Stimulated activated CD8-positive, alpha-beta memory T cell treated with anti-CD3 and anti-CD28 coated beads, Interleukin-12 subunit alpha, Interleukin-12 subunit beta, amount 100 ng/mL, for 24 hours (primary cell): ENCODE measurements at regions not wholly inside any gene's neighbourhood (a gene's known extent, or its start where the extent isn't known, plus 50 kb on each side); places are given as distances from the start of the nearest gene placed in this dataset.

Experiments used
- DNase-seq: peaks from one replicate; pipeline ENCODE4 v3.0.0-alpha.2; 2020; ENCODE audit errors: extremely low read depth

DNA sequence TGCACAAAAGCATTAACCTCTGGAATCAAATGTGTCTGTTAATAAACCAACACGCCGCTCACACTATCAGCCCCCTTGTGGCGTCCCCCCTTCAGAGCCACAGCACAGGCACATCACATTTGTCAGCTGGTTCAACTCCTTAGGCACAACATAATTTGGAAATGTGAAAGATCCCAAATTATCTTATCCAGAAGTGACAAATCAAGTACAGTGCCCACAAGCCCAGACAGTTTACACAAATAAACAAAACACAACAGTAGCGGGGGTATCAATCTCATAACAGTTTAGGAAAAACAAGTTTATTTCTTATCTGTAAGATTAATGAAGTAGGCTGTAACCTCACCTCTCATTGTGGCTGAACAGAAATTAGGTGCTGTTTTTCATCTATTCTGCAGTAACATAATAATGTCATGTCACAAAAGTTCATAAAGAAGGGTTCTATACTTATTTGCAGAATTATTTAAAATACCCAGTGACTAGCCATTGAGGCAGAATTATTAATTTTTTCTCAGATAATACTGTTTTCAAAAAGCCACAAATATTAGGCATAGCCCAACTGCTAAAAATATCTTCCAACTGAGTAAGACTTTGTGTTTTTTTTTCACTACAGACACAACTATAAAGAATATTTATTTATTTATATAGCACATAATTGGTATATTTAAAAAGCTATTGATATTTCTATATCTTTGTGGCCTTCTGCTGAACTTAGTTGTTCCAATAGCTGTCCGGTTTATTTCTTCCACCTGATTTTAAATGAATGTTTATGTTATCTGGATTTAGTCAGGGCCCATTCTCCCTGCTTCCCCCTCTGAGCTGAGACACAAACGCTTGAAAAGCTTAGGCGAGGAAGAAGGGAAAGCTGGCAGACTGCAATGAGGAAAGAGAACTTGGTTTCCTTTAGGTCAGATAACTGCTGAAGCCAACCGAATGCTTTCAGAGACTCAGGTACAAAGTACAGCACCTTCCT, 214.7 kb downstream of the QDPR start:
- DNase-seq, result no peak

DNA sequence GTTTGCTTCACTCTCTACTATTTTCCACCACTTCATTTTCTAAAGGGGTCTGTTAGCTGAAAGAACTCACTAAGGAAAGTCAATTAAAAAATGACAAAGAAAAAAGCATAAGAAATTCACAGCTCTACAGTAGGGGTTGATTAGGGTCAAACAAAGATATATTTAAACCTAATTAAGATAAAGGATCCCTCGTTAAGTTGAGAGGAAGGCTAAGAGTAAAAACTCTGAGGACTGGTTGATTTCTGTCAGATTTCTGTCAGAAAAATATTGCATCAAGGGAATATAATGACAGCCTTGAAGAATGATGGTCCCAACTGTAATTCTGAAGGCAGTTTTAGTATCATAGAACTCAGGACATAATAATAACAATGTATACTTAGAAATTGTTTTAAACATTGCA, 218.0 kb downstream of the QDPR start:
- DNase-seq, result no peak

DNA sequence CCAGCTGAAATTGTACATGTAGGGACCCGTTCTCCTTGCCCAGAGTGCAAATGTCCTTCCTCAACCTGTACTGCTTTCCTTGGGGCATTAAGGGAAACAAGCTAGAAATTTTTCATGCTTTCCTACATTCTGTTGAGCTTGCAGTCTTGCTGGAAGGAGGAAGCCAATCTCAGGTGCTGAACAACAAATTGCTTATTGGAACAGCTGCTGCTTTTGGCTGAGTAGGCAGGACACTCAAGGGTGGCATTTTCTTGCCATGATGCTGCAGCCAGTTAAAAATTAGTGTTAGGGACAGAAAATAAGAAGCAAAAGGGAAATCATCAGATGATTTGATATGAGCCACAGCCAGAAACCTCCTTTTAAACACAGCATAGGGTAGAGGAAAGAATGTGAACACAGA, 223.7 kb downstream of the QDPR start:
- DNase-seq, result no peak

DNA sequence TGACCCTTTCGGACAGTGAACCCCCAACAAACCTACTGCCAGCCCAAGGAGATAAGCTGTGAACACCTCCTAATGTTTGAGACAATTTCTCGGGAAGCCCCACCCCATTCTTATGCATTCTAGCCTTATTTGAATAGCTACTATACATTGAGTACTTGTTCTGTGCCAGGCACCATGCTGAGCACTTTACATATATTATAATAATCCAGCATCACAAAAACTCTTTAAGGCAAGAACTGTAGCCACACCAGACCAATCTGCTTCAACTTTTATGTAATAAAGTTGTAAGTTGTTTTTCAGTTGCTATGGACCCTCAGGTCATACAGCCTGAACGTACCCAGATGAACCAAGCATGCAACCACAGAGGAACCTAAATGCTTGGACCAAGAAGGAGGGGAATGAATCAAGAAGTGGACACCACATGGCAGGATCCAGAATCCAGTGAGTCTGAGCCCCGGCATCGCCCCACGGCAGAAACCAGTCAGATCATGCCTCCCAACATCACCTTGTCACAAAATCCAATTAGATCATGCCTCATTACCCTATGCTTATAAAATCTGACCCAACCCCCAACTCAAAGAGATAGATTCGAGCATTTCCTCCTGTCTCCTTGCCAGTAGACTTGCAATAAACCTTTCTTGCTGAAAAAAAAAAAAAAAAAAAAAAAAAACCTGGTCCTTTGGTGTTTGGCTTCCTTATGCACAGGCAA, 225.0 kb downstream of the QDPR start:
- no peak for DNase-seq

DNA sequence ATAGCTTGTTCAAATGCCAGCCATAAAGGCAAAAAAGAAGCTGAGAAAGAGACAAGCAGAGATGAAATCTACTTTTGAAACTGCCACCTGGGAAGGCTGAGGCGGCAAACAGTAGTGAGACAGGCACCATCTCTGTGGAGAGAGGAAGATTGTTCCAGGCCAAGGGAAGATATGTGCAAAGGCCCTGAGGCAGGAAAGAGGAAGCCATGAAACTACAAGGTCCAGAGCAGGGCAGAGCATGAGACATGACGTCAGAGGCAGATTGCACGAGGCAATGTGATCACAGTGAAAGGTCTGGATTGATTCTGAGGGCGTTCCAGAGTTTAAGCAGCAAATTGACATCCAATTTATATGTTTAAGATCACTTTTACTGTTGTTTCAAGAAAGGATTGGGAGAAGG, 226.1 kb downstream of the QDPR start:
- DNase-seq, result no peak

DNA sequence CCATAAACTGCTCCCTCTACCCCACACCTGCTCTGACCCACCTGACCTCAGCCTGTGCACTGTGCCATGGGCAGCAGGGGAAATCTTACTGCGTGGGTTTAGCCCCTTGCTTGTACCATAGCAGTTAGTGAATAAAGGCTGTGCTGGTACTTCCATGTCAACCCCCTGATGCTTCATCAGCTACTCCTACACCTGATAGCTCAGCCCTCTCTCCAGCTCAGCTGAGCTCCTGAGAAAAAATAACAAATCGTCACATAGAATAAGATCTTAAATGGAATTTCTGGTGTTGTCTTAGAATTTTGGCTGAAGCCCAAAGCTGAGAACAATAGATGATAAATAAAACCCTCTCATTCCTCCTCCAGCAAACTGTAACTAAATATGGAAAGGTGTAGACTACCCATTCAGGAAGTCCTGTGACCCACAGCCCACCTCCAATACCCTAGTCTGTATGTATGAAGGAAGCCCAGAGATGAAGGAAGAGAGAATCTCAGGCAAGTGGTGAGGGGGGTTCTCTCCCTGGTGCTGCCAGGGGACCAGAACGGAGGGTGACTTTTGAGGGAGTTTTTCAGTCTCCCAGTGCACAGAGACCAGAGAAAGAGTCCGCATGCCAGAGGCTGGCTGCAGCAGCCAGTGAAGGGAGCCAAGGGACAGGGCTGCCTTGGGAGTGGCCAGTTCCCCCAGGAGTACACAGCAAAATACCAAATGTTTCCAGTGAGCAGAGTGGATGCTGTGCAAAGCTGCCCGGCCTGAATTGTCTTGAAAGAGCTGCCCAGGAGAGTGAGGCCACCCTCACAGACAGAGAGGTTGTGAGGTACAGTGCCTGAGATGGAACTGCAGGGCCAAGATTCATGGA, 227.3 kb downstream of the QDPR start:
- no peak for DNase-seq

DNA sequence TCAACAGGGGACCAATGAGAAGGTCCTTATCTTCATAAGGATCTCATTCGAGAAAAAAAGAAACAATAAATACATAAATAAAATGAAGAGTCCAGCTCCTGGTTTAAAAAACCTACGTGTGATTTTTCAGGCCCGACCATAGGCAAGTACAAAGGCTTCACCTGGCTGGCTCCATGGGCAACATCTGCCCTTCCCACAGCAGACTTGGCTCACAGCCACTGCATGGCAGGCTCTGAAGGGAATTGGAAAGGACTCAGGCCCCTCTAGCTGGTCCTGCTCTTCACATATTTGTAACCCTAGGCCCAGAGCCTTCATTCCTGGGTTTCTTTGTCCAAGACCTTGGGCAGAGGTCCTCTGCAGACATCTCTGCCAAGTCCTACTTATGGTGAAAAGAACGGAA, 228.1 kb downstream of the QDPR start:
- no peak for DNase-seq

DNA sequence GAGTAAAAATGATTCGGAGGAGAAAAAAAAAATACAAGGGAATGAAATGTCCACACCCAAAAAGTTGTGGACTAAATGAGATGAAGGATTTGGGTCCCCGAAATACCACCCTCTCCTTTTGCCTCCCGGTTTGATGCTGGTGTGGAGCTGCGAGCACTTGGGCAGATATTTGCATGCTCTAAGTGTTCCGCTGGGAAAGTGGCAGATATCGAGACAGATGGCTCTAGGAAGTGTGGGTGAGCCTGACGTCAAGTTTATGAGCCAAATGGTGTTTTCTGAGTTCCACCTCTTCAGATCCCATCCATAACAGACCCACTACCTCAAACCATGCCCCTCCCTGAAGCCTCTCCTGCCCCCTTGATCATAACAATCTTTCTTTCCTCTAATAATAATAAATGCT, 228.6 kb downstream of the QDPR start:
- no peak for DNase-seq

DNA sequence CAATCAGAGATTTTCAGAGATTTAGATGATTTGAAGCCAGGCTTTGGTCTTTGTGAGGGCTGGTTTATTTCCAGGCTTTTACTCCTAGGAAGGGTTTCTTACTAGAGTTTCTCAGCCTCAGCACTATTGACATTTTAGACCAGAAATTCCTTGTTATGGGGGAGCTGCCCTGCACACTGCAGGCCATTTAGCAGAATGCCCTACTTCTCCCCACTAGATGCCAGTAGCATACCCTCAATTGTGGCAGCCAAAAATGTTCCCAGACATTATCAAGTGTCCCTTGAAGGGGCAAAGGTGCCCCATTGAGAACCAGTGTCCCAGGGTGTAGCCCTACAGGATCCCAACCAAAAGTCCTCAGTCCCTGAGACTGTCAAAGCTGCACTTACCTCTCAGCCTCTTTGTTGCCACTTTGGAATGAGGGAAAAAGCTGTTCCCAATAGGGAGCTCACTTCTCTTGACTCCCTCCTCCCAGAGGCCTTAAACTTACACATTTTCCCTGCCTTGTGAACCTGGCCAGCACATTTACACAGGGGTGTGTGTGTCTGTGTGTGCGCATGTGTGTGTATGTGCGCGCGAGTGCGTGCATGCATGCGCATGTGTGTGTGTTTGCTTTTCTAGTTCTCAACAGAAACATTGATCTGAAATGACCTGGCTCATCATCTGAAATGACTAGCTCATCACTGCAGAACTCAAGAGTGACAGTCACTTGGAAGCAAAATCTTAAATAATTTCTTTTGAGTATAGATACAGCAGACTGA, 231.4 kb downstream of the QDPR start:
- DNase-seq, result no peak

DNA sequence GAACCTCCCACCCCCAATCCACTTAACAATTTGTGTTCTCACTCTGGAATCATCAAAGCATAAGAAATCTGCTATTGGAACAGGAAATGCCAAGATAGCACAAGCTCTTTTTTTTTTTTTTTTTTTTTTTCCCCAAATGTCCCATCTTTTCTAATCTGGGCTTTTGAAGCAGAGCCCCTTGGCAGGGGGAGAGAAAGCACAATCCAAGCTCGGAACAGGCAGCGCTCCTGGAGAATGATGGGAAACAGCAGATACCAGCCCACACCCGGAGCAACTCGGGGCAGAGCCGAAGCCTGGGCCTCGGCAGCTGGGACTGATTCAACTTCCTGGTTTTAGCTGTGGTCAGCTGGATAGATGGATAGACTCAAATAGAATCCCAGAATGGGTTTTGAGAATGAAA, 235.1 kb downstream of the QDPR start:
- DNase-seq, result no peak

DNA sequence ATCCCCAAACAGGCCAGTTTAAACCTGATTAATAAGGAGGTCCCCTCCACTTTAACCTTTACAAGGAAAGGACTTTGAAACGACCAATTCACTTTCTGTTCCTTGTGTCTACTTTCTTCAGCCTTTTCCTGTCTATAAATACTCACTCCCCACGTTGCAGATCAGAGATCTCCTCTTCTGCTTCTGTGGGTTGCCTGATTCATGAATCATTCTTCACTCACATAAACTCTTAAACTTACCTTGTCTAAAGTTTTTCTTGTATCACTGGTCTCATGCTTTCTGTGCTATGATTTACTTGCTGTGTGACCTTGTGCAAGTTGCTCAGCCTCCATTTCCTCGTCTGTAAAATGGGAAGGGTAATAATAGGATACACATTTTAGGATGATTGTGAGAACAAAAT, 236.1 kb downstream of the QDPR start:
- no peak for DNase-seq

DNA sequence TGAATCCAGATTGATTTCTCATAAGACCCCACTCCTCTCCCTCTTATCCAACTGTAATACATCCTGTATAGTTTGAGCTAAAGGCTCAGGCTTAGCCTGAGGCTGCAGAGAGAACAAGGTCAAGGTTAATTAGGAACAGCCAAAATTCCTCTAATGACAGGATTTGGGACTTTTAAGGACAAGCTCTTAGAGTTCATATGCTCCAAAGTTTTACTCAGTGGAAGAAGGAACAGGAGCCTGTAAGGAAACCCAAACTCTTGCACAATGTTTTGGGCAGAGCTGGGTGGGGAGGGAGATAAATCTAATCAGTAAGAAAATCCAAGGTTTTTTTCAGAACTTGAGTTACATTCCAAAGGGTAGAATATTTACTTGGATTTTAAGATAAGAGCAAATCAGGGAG, 238.8 kb downstream of the QDPR start:
- no peak for DNase-seq

DNA sequence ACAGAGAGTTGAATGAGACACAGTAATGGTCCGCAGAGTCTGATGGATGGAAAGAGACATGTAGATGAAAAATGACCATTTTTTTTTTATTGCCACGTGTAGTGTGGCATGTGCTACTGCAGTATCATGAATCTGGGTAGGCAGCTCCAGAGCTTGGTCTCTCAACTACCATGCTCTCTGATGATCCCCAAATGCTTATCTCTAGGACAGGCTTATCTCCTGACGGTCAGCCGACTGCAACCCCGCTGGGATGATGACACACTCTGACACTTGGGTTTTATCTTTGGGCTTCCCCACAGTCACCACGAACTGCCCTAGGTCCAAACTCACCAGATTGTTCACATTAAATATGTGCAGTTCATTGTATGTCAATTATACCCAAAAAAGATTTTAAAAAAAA, 239.7 kb downstream of the QDPR start:
- no peak for DNase-seq

DNA sequence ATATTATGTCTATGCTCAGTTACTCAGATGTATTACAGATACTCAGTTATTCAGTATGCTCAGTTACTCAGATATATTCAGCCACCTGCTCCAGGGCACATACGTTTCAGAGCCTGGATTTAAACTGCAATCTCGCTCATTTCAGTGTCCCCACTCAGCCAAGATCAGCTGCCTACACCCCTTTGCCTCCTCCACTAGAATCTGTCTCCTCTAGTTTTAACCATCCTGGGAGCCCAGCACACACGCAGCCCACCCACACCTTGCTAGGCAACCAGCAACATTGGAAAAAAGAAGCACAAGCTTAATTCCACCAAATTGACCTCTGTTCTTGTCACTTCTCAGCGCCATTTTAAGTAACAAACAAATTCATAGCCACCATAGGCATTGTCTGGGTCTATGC, 246.2 kb downstream of the QDPR start:
- no peak for DNase-seq

DNA sequence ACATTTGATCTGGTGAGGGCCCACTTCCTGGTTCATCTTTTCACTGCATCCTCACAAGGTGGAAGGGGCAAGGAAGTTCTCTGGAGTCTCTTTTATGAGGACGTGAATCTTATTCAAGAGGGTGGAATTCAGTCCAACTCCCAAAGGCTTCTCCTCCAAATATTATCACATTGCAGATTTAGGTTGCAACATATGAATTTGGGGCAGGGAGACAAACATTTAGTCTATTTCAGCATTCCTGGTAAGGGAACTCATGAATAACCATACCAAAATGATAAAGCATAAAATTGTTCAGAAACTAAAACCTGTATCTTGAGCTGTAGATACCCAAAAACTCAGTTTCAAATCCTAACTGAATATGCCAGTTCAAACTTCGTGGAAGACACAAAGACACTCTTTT, 246.8 kb downstream of the QDPR start:
- no peak for DNase-seq

DNA sequence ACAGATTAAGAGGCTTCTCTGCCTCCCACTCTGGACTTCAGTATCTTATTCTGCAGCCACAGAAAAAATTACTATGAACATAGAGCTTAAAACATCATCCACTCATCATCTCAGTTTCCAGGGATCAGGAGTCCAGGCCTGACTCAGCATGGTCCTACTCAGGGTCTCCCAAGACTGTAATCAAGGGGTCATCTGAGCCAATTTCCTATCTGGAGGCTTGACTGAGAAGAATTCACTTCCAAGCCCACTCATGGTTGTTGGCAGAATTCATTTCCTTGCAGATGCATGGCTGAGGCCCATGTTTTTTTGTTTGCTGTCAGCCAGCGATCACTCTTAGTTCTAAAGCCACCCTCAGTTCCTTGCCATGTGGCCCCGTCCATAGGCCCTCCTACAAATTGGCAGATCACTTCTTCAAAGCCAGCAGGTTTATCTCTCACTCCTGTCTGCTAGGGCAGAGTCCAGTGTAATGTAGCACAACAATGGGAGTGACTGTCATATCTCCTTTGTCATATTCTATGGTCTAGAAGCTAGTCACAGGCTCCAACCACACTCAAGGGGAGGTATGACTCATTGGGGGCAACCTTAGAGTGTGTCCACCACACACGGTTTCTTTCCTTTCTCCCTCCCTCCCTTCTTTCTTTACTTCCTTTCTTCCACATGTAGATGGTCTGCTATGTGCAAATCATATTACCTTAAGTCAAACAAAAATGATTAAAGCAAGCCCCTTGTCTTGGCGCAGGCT, 251.6 kb downstream of the QDPR start:
- DNase-seq, result no peak

DNA sequence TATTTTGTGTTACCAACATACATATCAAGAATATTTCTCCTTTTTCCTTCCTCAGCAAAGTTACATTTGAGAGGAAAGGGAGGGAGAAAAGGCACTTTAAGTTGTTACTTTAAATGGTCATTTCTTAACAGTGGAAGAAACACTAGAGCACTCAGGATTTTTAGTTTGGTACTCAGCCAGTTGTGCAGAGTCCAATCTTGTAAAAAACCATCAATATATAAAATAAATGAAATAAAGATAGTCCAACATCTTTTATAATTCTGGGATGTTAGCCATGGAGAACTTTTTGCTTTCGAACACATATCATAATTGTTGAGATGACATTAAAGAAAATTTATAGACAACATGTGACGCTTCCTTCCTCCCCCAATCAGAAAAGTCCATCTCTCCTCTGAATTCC, 253.8 kb downstream of the QDPR start:
- DNase-seq, result no peak

DNA sequence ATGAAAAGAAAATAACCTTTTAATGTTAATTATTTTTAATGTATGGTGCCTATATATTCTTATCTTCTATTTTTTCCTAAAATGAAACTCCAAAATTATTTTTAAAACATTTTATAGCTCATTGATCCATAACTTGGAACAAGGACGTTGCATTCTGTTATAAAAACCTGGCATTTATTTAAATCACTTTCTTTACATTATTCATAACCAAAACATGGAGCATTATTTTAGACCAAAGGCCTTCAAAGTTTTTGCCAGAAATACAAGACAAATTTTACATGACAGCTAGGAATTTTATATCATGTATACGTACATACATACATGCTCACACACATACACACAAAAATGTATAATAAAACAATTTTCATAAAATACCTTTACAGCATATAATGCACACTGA, 259.8 kb downstream of the QDPR start:
- no peak for DNase-seq

DNA sequence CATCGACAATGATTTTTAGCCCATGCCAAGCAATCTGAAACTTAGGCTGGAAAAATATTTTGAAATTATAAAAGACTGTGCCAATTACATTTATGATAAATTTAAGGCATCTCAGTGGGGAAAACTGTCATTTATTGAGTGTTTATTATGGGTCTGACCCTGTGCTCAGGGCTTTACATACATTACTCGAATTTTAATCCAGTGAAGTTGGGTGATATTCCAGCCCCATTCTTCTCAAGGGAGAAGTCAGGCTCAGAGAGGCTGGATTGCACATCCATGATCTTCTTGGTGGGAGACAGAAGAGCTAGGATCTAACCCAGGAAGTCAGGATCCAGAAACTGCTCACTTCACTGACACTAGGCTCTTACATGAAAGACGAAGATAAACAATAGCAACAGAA, 260.8 kb downstream of the QDPR start:
- DNase-seq, result no peak

DNA sequence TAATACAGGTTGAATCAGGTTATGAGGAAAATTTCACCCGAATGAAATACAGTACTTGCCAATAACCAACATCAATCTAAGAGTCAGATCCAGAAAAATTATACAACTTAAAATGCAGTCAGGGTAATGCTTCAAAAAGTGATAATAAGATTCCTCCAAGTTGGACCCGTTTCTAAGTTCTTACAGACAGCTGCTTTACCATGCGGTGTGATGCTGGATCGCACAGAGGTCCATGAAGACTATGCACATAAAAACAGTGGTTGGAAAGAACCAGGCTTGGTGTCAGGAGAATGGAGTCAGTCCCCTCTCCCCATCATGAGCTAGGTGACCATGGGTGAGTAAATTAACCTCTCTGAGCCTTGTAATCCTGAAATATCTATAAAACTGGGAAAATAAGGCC, 261.3 kb downstream of the QDPR start:
- no peak for DNase-seq

DNA sequence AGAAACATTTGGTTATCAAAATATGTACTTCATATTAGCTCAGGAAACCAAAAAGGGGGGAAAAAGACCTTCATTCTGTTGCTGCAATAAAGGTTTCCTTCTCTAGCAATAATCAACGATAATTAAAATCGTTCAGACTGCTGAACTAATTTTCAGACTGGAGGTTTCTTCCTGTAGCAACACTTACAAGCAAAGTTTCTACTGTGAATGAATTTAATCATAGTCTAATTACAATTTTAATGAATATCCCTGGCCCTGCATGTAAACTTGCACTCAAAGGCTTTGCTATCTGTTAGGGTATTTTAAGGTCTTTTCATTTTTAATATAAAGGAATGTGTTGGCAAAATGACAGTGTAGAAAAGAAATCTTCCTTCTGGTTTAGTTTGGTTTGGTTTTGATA, 265.2 kb downstream of the QDPR start:
- DNase-seq, result no peak
